ENCODE measurements at regions not wholly inside any gene's neighbourhood (a gene's known extent, or its start where the extent isn't known, plus 50 kb on each side); places are given as distances from the start of the nearest gene placed in this dataset.

DNA sequence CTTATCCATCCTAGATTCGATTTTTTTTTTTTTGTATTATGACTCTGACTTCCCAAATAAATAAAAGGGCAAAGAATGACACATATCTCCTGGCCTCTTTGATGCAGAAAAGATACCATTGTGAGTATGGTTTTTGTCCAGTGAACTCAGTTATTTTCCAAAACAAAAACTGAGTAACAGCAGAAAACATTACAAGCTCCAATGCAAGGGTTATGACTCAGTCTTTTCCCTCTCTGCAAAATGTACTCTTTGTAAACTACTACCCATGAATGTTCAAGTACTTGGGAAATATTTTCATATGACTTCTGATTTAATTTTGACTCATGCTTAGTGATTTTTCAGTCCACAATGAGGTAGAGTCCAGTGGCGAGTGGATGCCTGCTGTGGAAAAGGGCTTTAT lies 355.3 kb downstream of the RNF144B start:
- no peak overlapping the region for H3K4me3 ChIP-seq (ENCODE audit: low read depth, low read length)
- TF ChIP-seq, protein P1, sequence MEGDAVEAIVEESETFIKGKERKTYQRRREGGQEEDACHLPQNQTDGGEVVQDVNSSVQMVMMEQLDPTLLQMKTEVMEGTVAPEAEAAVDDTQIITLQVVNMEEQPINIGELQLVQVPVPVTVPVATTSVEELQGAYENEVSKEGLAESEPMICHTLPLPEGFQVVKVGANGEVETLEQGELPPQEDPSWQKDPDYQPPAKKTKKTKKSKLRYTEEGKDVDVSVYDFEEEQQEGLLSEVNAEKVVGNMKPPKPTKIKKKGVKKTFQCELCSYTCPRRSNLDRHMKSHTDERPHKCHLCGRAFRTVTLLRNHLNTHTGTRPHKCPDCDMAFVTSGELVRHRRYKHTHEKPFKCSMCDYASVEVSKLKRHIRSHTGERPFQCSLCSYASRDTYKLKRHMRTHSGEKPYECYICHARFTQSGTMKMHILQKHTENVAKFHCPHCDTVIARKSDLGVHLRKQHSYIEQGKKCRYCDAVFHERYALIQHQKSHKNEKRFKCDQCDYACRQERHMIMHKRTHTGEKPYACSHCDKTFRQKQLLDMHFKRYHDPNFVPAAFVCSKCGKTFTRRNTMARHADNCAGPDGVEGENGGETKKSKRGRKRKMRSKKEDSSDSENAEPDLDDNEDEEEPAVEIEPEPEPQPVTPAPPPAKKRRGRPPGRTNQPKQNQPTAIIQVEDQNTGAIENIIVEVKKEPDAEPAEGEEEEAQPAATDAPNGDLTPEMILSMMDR (IDR thresholded peaks at IDR 0.05; ENCODE audit: low read depth, low read length): no peak
- in situ Hi-C loops (cut with HindIII; ENCODE audit: low sequenced_read_pairs): no loop called here
- DNase-seq (ENCODE audit: low read depth, low spot score): peak; percentile 49

DNA sequence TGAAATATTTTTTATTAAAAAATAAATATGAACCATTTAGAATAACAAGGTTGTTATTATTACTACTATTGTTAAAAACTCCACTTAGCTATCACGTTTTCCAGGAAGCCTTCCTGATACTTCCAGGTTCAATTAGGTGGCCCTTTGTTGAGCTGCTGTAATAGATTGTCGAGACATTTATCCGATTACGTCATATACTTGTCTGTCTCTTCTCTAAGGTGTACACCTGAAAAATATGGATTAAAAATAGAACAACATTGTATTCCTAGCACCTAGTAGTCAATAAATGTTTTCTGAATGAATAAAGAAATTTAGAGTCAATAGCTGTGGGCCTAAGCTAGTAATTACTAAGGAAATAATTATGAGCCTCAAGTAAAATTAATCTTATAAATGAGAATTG lies 359.6 kb downstream of the RNF144B start:
- no peak overlapping the region for H3K4me3 ChIP-seq (ENCODE audit: low read depth, low read length)
- TF ChIP-seq, protein P1 (IDR thresholded peaks at IDR 0.05; ENCODE audit: low read depth, low read length): no peak
- in situ Hi-C loops (cut with HindIII; ENCODE audit: low sequenced_read_pairs): no loop called here
- DNase-seq (ENCODE audit: low read depth, low spot score): no peak

DNA sequence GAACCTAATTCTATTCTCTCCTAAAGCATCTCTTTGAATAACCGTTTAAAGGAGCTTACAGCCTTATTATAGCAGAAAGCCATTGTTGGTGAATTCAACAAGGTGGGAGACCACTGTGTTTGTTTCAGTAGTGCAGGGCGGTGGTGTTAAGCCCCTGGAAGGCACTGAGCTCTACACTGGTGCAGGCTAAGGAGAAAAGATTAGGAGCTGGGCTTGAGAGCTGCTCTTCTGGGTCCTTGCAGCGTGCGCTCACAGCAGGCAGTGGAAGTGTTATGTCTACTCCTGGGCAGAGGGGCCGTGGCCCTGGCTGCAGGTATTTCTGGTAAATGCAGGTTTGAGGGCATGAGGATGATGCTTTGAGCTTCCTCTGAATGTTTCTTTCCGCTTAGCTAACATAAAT lies 361.2 kb downstream of the RNF144B start:
- in situ Hi-C loops (cut with HindIII; ENCODE audit: low sequenced_read_pairs): no loop called here
- TF ChIP-seq, protein P1 (IDR thresholded peaks at IDR 0.05; ENCODE audit: low read depth, low read length): no peak
- H3K4me3 ChIP-seq (ENCODE audit: low read depth, low read length): no peak overlapping the region
- DNase-seq (ENCODE audit: low read depth, low spot score): no peak

DNA sequence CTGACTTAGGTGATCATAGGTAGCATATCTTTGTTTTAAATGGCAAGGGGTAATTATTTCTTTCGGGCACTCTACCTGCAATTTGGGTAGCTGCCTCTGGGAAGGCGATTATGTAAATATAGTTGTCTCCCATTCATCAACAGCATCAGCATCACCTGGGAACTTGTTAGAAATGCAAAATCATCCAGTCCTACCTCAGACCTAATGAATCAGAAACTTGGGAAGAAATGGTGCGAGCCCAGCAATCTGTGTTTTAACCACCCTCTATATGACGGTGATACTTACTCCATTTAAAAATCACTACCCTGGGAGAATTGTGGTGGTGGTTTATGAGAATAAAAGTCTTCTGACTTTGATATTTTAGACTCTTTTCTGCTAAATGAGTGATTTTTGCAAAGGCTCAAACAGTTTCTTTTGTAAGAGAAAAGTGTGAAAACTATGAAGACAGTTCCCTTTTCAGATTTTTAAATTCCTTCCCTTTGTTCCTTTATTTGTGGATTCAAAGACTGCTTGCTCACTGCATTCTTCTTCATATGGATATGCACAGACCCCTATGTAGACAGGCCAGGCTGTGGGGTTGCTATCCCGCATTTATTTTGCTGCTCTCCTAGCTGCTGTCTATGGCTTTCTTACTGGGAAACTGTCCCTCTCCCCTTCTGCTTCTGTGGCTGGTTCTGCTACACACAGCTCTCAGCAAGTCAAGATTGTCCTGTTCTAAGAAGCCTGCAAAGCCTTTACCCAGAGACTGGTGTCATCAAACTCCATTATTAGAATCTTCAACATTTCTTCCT lies 365.3 kb downstream of the RNF144B start:
- no peak for DNase-seq (ENCODE audit: low read depth, low spot score)
- TF ChIP-seq, protein P1 (IDR thresholded peaks at IDR 0.05; ENCODE audit: low read depth, low read length): no peak
- in situ Hi-C loops (cut with HindIII; ENCODE audit: low sequenced_read_pairs): no loop called here
- H3K4me3 ChIP-seq (ENCODE audit: low read depth, low read length): no peak overlapping the region

GRCh38 chr6:18753076-18753475 lies 365.9 kb downstream of the RNF144B start:
- TF ChIP-seq, protein P1 (IDR thresholded peaks at IDR 0.05; ENCODE audit: low read depth, low read length): no peak
- no peak for DNase-seq (ENCODE audit: low read depth, low spot score)
- in situ Hi-C loops (cut with HindIII; ENCODE audit: low sequenced_read_pairs): no loop called here
- H3K4me3 ChIP-seq (ENCODE audit: low read depth, low read length): no peak overlapping the region

DNA sequence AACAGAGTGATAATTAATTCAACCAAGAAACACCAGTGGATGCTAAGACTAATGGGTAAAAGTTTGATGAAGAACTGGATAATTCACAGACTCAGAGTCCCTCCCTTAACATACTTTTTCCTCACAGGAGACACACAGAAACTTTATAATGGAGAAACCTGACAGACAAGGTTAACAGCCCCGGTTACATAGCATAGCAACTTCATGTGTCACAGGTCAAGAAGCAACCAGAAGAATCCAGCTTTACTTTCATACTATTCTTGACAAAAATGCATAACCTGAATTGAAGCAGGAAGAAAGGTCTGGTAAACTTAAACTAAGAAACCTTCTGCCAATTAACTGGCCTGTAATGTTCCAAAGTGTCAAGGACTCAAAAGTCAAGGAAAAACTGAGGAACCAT lies 375.9 kb downstream of the RNF144B start:
- DNase-seq (ENCODE audit: low read depth, low spot score): no peak
- in situ Hi-C loops (cut with HindIII; ENCODE audit: low sequenced_read_pairs): no loop called here
- H3K4me3 ChIP-seq (ENCODE audit: low read depth, low read length): no peak overlapping the region
- TF ChIP-seq, protein P1 (IDR thresholded peaks at IDR 0.05; ENCODE audit: low read depth, low read length): no peak

Measured in astrocyte of the spinal cord (primary cell).